ENCODE measurements at regions not wholly inside any gene's neighbourhood (a gene's known extent, or its start where the extent isn't known, plus 50 kb on each side); places are given as distances from the start of the nearest gene placed in this dataset.

DNA sequence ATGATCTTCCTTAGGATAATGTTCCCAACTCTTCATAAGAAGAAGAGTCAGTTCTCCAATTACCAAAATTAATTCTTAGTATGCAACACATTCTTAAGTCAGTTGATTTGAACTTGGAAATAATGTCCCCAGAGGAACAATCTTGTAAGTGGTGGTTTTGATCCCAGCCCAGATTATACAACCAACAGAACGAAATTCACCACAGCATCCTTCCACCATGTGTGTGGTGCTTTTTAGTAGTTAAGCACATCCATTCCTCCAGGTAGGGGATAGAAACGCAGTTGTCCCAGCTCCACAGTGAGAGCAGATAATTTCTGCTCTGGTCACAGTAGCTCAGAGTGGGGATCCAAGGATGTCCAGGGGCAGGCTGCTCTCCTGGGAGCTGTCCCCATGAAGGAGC, 161.7 kb upstream of the SLC39A10 start:
- Histone ChIP-seq H3K36me3 (no peaks in the 10 kb centered on the region), H3K27ac (no peak overlapping the region), H3K4me3 (no peak overlapping the region), H3K27me3 (no peaks in the 10 kb centered on the region), H3K4me1 (peaks cover 0 to 22% (median 2%) of the 10 kb centered on the region in 4 donors), H3K9me3 (no peaks in the 10 kb centered on the region)
- TF ChIP-seq, protein P1, sequence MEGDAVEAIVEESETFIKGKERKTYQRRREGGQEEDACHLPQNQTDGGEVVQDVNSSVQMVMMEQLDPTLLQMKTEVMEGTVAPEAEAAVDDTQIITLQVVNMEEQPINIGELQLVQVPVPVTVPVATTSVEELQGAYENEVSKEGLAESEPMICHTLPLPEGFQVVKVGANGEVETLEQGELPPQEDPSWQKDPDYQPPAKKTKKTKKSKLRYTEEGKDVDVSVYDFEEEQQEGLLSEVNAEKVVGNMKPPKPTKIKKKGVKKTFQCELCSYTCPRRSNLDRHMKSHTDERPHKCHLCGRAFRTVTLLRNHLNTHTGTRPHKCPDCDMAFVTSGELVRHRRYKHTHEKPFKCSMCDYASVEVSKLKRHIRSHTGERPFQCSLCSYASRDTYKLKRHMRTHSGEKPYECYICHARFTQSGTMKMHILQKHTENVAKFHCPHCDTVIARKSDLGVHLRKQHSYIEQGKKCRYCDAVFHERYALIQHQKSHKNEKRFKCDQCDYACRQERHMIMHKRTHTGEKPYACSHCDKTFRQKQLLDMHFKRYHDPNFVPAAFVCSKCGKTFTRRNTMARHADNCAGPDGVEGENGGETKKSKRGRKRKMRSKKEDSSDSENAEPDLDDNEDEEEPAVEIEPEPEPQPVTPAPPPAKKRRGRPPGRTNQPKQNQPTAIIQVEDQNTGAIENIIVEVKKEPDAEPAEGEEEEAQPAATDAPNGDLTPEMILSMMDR (IDR thresholded peaks at IDR 0.05), result no peak
- DNase-seq, result no peak
- intact Hi-C loops (cut with DNase I; ENCODE audit: low total_unique reads), result no loop called here

DNA sequence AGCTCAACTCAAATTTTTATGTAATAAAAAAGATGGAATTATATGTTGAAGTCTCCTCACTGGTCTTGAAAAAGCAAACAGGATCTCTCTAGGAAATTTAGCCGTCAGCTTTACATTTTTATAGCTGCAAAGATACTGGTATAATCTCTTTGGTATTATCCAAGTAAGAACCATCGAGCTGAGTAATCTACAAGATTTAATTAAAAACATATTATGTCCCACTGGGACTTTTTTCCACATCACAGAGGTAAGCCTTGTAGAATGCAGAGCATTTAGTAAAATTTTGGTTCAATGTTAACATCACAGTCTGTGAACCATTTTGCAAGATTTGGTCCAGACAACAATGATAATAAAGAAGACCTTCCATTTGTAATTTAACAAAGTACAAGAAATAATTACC, 162.6 kb upstream of the SLC39A10 start:
- Histone ChIP-seq H3K27ac (no peak overlapping the region), H3K36me3 (no peaks in the 10 kb centered on the region), H3K4me3 (no peak overlapping the region), H3K27me3 (no peaks in the 10 kb centered on the region), H3K9me3 (no peaks in the 10 kb centered on the region), H3K4me1 (peaks cover 0 to 22% (median 2%) of the 10 kb centered on the region in 4 donors)
- TF ChIP-seq, protein P1 (IDR thresholded peaks at IDR 0.05), result no peak
- no peak for DNase-seq
- intact Hi-C loops (cut with DNase I; ENCODE audit: low total_unique reads), result no loop called here

DNA sequence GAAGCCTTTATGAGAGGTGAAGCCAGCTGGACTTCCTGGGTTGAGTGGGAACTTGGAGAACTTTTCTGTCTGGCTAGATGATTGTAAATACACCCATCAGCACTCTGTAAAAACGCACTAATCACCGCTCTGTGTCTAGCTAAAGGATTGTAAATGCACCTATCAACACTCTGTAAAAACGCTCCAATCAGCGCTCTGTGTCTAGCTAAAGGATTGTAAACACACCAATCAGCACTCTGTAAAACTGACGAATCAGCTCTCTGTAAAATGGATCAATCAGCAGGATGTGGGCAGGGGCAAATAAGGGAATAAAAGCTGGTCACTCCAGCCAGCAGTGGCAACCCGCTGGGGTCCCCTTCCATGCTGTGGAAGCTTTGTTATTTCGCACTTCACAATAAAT, 163.6 kb upstream of the SLC39A10 start:
- H3K4me3 ChIP-seq, result no peak overlapping the region

DNA sequence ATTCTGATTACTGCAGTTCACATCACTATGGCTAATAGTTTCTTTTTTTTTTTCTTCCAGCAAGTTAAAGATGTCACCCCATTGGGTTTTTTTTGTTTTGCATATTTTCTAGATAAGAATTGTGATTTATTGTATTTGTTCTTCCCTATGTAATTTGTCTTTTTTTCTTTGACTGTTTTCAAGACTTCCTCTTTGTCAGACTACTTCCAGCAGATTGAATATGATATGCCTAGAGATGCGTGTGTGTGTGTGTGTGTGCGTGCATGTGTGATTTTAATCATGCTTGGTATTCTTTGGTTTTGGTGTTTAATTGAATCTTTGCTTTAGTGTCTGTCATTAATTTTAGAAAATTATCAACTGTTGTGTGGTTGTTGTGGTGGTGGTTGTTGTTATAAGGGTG, 166.7 kb upstream of the SLC39A10 start:
- intact Hi-C loops (cut with DNase I; ENCODE audit: low total_unique reads), result no loop called here
- TF ChIP-seq, protein P1 (IDR thresholded peaks at IDR 0.05), result no peak

More for the DNA sequence above, 163.6 kb upstream of the SLC39A10 start:
- Histone ChIP-seq H3K27me3 (no peaks in the 10 kb centered on the region), H3K36me3 (no peaks in the 10 kb centered on the region), H3K27ac (no peak overlapping the region), H3K9me3 (no peaks in the 10 kb centered on the region), H3K4me1 (peaks cover 0 to 12% (median 1%) of the 10 kb centered on the region in 4 donors)
- no peak for DNase-seq
- intact Hi-C loops (cut with DNase I; ENCODE audit: low total_unique reads), result no loop called here
- TF ChIP-seq, protein P1 (IDR thresholded peaks at IDR 0.05), result no peak

DNA sequence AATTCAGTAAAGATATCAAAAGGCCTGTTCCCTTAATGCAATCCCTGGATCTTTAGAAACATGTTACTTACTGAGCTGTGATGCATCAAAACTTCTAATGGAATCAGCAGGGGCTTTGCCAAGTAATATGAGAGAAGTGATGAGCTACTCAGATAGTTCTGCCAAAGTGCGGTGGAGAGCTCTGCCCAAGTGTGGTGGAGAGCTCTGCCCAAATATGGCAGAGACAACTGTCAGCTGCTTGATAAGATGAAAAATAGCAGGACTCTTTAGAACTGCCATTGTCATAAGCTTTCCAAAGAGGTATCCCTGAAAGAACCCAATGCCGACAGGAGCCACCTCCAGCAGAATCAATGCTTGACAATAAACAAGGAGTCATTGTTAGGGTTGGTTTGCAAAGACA, 167.9 kb upstream of the SLC39A10 start:
- DNase-seq, result no peak
- TF ChIP-seq, protein P1 (IDR thresholded peaks at IDR 0.05), result no peak
- intact Hi-C loops (cut with DNase I; ENCODE audit: low total_unique reads), result no loop called here
- Histone ChIP-seq H3K36me3 (no peaks in the 10 kb centered on the region), H3K4me3 (no peak overlapping the region), H3K9me3 (no peaks in the 10 kb centered on the region), H3K27ac (no peak overlapping the region), H3K27me3 (no peaks in the 10 kb centered on the region), H3K4me1 (no peaks in the 10 kb centered on the region)

More for the DNA sequence above, 166.7 kb upstream of the SLC39A10 start:
- Histone ChIP-seq H3K9me3 (no peaks in the 10 kb centered on the region), H3K27me3 (no peaks in the 10 kb centered on the region), H3K4me3 (no peak overlapping the region), H3K36me3 (no peaks in the 10 kb centered on the region), H3K4me1 (no peaks in the 10 kb centered on the region), H3K27ac (no peak overlapping the region)
- DNase-seq, result no peak

DNA sequence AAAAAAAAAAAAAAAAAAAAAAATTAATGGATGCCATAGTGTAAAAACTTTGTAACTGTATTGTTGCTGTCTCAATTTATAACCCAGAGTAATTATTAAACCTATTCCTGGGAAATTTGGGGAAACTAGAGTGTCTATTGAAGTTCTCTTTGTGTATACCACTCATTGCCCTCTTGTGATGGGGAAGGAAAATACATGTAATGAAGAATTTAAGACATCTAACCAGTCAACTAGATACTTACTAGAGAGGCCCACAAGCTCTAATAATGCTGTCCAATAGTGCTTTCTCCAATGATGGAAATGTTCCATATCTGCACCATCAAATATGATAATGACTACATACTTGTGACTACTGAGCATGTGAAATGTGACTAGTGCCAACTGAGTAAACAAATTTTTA, 168.5 kb upstream of the SLC39A10 start:
- intact Hi-C loops (cut with DNase I; ENCODE audit: low total_unique reads), result no loop called here
- no peak overlapping the region for H3K4me3 ChIP-seq
- H3K27me3 ChIP-seq, result no peaks in the 10 kb centered on the region
- TF ChIP-seq, protein P1 (IDR thresholded peaks at IDR 0.05), result no peak
- H3K36me3 ChIP-seq, result no peaks in the 10 kb centered on the region
- no peak for DNase-seq
- H3K27ac ChIP-seq, result no peak overlapping the region
- no peaks in the 10 kb centered on the region for H3K9me3 ChIP-seq
- no peaks in the 10 kb centered on the region for H3K4me1 ChIP-seq

Measured in tibial artery (tissue), 4 donors.